Stomach (tissue), 4 donors: ENCODE measurements at regions not wholly inside any gene's neighbourhood (a gene's known extent, or its start where the extent isn't known, plus 50 kb on each side); places are given as distances from the start of the nearest gene placed in this dataset.

Source experiments
- CTCF ChIP-seq, 7 experiments: fragments of 450-650 bp in 4 of 7; fragments of 200-600 bp in 3 of 7; sonication (generic) in 3 of 7; IDR thresholded peaks; one replicate each; pipeline ENCODE4 v1.5.1; 2016 to 2019; ENCODE audit warnings: antibody characterized with exemption in 7 of 7, control low read depth in 2 of 7, mild to moderate bottlenecking in 1 of 7
- EP300 ChIP-seq: sonication (generic); formaldehyde crosslinking; IDR thresholded peaks from one replicate; pipeline ENCODE4 v1.6.1; 2017; ENCODE audit warnings: antibody characterized with exemption
- POLR2A ChIP-seq, 4 donors: fragments of 450-650 bp; IDR thresholded peaks; one replicate each; pipeline ENCODE4 v1.6.1; 2016; ENCODE audit warnings: antibody characterized with exemption in 4 of 4, control low read depth in 2 of 4, mild to moderate bottlenecking in 1 of 4, moderate library complexity in 1 of 4
- POLR2AphosphoS5 ChIP-seq, 3 donors: sonication (generic); formaldehyde crosslinking; IDR thresholded peaks; one replicate each; pipeline ENCODE4 v1.6.1; 2016; ENCODE audit warnings: antibody characterized with exemption in 3 of 3

GRCh38 chr21:26331205-26331980, 160.8 kb upstream of the APP start:
- TF ChIP-seq CTCF (IDR thresholded peaks at IDR 0.05) (no peak), POLR2A (IDR thresholded peaks at IDR 0.05) (no peak), POLR2AphosphoS5 (IDR thresholded peaks at IDR 0.05) (no peak), EP300 (no peak)
